Mesodermal cell (in vitro differentiated cells): ENCODE measurements at regions not wholly inside any gene's neighbourhood (a gene's known extent, or its start where the extent isn't known, plus 50 kb on each side); places are given as distances from the start of the nearest gene placed in this dataset.

Experiments
- H3K27ac ChIP-seq: 2 replicates; pipeline ENCODE4 v1.7.0; 2013; ENCODE audit warnings: mild to moderate bottlenecking, low read depth, low read length, moderate library complexity; ENCODE audit not compliant: severe bottlenecking
- H3K36me3 ChIP-seq: 2 replicates; pipeline ENCODE4 v1.7.1; 2013; ENCODE audit warnings: mild to moderate bottlenecking, low read length, moderate library complexity; ENCODE audit not compliant: control insufficient read depth, insufficient read depth
- H3K4me1 ChIP-seq: one replicate; pipeline ENCODE4 v1.7.1; 2013; ENCODE audit warnings: mild to moderate bottlenecking, low read length; ENCODE audit not compliant: insufficient read depth, control insufficient read depth, poor library complexity, severe bottlenecking
- H3K4me3 ChIP-seq: 2 replicates; pipeline ENCODE4 v1.7.0; 2013; ENCODE audit warnings: low read length, control low read depth, mild to moderate bottlenecking; ENCODE audit not compliant: insufficient read depth, poor library complexity, severe bottlenecking; ENCODE audit errors: extremely low read depth
- H3K9me3 ChIP-seq: 2 replicates; pipeline ENCODE4 v1.7.1; 2013; ENCODE audit warnings: mild to moderate bottlenecking, low read length, moderate library complexity; ENCODE audit not compliant: control insufficient read depth
- whole genome bisulfite sequencing, 2 experiments: methylation state at CpG; one replicate each; pipeline ENCODE4 v1.1.5; 2013; ENCODE audit warnings: missing lambda C conversion rate in 2 of 2; ENCODE audit not compliant: insufficient coverage in 2 of 2; 5-methylcytosine and 5-hydroxymethylcytosine counted together

DNA sequence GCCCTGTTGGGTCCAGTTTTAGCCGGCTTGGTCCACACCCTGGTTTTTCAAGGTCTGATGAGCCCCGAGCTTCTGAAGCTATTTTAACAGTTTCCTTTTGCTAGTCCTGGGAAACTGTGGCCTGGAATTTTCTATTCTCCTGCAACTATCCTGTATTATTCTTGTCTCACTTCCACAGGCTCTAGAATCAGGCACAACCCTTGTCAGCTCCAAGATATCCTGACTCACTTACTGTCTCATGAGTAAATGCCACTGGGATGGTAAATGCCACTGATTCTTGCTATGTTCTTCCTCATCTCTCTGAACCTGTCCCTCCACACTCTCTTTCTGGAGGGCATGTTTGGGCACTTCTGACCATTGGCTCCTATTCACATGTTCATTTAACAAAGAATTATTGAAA is 611.5 kb upstream of the IGFBP3 start:
- no peaks in the 10 kb centered on the region for H3K4me1 ChIP-seq
- H3K36me3 ChIP-seq: no peaks in the 10 kb centered on the region
- 84 to 88% methylated on average over 2 of the region's 2 CpGs for WGBS, 2 experiments
- H3K9me3 ChIP-seq: peaks cover 25% of the 10 kb centered on the region
- no peak overlapping the region for H3K4me3 ChIP-seq
- H3K27ac ChIP-seq: no peak overlapping the region

DNA sequence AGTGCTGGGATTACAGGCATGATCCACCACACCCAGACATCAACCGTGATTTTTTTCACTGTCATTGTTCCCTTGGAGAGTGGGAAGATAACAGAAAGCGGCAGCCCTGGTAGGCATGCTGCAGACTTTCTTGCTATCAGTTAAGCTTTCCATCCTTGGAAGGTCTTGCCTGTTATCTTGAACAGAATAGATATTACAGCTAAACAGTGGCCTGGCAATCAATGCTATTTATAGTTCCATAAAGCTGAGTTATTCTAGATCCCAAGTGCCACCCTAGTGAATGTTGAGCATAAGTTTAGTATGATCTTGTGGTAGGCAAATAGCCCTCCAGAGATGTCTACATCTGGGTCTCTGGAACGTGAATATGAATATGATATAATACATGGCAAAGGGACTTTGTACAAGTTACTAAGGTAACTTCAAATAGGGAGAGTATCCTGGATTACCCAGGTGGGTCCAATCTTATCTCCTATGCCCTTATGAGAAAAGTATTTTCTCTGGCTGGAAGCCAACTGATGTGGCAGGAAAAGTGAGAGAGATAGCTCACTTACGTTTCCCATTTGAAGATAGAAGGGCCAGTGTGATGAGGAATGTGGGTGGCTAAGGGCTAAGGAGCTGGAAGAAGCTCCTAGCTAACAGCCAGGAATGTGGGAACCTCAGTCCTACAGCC is 609.1 kb upstream of the IGFBP3 start:
- WGBS, 2 experiments: 67 to 82% methylated on average over 1 to 3 of the region's 4 CpGs
- Histone ChIP-seq H3K27ac (no peak overlapping the region), H3K4me1 (no peaks in the 10 kb centered on the region), H3K9me3 (peaks cover 30% of the 10 kb centered on the region), H3K4me3 (no peak overlapping the region), H3K36me3 (no peaks in the 10 kb centered on the region)

DNA sequence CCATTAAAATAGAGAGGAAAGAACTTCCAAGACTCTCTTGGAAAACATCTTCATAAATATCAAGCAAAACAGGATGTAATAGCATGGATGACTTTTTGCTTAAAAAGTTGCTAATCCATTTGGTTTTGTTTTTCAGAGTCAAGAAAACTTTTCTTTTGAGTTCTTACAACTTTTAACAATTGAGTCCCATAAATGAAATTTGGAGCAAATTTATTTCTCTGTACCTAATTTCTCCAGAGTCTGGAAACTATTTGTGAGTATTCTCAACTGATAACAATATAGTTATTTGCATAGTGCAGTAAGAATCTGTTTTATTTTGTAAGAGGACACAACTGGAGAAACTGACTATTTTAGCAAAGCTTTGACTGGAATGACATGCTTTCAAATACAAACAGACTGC is 606.3 kb upstream of the IGFBP3 start:
- Histone ChIP-seq H3K4me1 (no peaks in the 10 kb centered on the region), H3K9me3 (peaks cover 30% of the 10 kb centered on the region)

DNA sequence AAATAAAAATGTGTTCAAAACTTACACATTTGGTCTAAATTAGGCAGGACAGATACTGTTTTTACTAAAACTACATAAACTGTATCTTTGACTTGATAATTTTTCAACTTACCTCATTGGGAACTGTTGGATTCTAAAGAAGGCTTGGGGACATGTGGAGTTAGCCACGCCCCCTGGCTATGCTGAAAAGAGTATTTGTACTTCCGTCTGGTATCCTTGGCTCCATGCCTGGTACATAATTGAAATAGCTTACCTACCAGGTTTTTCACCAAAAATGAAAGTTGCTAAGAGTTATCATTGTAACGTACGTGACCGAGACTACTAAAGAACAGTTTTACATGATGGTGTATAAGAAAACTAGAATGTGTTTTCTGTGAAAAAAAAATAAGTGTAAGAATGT is 604.8 kb upstream of the IGFBP3 start:
- H3K27ac ChIP-seq: no peak overlapping the region
- no peaks in the 10 kb centered on the region for H3K4me1 ChIP-seq
- H3K36me3 ChIP-seq: no peaks in the 10 kb centered on the region
- no peak overlapping the region for H3K4me3 ChIP-seq
- H3K9me3 ChIP-seq: peaks cover 27% of the 10 kb centered on the region
- 91 to 100% methylated on average over 4 of the region's 5 CpGs for WGBS, 2 experiments

More for the DNA sequence above, 606.3 kb upstream of the IGFBP3 start:
- Histone ChIP-seq H3K36me3 (no peaks in the 10 kb centered on the region), H3K27ac (no peak overlapping the region), H3K4me3 (no peak overlapping the region)

DNA sequence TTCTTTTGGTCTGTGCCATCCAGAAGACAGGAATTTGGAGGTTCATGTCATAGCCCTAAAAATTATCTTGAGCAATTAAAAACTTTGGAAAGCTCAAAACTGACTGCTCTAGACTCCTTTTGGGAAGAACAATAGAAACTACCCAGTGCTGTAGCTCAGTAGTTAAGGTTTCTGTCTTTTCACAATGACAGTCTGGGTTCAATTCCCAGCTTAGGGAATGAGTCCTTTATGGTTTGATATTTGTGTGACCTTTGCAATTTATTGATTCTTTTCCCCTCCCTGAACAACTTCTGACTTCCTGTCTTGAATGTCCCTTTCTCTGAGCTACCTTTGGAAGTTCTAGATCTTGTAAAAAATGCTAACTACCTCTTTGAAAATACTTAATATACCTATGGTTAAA is 603.3 kb upstream of the IGFBP3 start:
- Histone ChIP-seq H3K36me3 (no peaks in the 10 kb centered on the region), H3K27ac (no peak overlapping the region), H3K9me3 (peaks cover 22% of the 10 kb centered on the region), H3K4me1 (no peaks in the 10 kb centered on the region), H3K4me3 (no peak overlapping the region)

DNA sequence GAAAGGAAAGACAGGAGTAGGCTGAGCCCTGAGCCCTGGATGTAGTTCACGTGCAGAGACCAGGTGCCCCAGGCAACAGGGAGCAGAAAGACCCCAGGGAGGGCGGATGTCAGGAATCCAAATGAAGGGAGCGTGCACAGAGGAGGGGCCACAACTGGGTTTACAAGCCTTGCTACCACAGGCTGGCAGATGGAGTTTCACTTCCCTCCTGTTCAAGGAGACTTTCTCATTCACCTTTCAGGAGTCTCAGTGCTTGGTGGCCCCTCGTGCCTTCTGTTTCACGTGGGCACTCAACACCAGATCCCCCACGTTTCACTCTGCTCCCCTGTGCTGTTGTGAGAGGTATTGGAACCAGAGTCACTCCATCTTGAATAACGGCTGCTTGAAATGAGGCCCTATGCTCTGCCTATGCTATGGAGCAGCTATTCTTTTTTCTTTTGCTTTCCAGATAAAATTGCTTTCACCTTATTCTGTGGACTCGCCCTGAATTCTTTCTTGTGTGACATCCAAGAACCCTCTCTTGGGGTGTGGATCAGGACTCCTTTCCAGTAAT is 601.4 kb upstream of the IGFBP3 start:
- H3K4me1 ChIP-seq: no peaks in the 10 kb centered on the region
- no peaks in the 10 kb centered on the region for H3K36me3 ChIP-seq
- H3K27ac ChIP-seq: no peak overlapping the region
- peaks cover 9% of the 10 kb centered on the region for H3K9me3 ChIP-seq
- H3K4me3 ChIP-seq: no peak overlapping the region
- 86 to 89% methylated on average over 4 of the region's 8 CpGs for WGBS, 2 experiments

DNA sequence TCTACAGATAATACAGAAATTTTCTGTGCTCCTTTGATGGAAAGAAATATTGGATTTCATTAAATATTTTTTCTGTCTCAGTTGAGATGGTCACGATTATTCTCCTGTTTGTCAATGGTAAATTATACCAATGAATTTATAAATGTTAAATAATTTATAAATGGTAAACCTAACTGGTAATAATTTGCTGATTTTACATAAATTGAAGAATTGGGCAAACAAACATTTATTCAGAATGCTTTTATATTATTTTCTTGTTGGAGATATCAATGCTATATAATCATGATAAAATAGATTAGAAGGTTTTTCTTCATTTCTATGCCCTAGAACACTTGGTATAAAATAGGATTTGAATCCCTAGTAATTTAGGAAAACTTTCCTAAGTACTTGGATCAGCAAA is 597.6 kb upstream of the IGFBP3 start:
- Histone ChIP-seq H3K36me3 (no peaks in the 10 kb centered on the region), H3K27ac (no peak overlapping the region), H3K9me3 (no peaks in the 10 kb centered on the region), H3K4me3 (no peak overlapping the region), H3K4me1 (no peaks in the 10 kb centered on the region)
- no CpG with 5 or more reads among the region's 1 CpG for WGBS, 2 experiments

DNA sequence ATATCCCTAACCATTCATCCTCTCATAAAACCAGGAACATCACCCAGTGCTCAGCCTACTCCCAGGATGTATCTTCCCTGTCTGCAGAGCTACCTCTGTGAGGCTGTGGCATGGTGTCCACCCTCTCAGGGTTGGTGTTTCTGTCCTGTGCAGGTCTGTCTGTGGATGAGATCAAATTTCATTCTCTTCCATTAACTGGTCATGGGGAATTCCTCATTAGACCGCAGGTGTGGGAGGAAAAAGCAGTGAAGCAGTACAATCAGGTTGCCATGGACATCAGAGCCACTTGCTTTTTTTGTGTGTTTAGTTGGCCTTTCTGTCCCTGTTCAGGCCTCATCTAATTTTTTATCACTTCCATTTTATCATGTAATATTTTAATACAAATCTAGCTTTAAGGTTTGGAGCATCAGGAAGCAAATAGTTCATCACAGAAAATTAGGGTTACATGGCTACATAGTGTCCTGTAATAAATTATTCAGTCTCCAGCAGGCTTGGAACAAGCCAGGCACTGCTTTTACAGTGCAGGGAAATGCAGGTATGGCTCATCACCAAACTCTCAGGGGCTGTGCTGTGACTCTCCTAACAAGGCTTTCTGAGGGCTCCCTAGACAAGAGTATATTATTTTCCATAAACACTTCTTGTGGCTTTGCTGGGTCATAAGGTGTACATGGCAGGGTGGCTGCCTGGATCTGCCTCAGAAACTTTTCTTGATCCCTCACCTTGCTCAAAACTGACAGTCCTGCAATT is 594.9 kb upstream of the IGFBP3 start:
- H3K27ac ChIP-seq: no peak overlapping the region
- H3K4me1 ChIP-seq: no peaks in the 10 kb centered on the region
- no peaks in the 10 kb centered on the region for H3K36me3 ChIP-seq
- no peaks in the 10 kb centered on the region for H3K9me3 ChIP-seq
- WGBS, 2 experiments: no CpG with 5 or more reads among the region's 1 CpG
- no peak overlapping the region for H3K4me3 ChIP-seq

DNA sequence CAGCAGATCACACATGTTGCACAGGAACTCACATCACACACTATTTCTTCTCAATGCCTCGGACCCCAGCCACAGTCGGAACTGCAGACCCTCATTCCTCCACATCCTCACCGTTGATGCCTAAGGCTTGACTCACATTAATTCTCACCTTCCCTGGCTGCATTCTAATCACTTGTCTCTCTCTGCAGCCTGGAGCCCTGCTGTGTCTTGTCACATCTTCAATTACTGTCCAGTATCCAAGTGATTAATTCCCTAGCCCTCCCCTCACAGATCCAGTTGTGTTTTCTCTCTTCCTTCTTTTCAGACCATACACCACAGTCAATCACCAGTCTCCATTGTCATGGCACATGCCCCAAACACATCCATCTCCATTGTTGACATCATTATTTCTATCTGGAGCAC is 592.4 kb upstream of the IGFBP3 start:
- Histone ChIP-seq H3K4me1 (no peaks in the 10 kb centered on the region), H3K27ac (no peak overlapping the region), H3K4me3 (no peak overlapping the region), H3K36me3 (no peaks in the 10 kb centered on the region), H3K9me3 (no peaks in the 10 kb centered on the region)
- WGBS, 2 experiments: 73 to 82% methylated on average over 3 of the region's 3 CpGs

DNA sequence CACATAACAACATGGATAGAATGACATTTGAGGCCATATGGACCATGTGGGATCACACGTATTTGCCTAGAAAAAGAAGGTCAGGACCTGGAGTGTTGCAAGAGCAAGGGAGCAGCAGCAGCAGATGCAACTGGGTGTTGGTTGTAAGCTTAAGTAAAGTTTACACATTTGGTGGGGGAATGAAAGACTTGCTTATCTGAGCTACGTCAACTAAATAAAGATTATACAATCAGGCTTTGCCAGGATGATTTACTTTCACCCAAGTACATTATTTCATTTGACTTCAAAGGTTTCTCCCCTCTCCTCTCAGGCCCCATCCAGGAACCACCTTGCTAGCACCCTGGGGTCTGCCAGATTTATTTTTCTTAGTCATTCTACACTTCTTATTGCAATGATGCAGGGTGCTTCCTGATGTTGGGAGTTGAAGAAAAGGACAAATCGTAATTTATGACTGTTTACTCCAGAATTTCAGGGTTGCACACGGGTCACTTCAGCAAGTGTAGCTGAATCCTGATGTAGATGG is 591.9 kb upstream of the IGFBP3 start:
- Histone ChIP-seq H3K4me1 (no peaks in the 10 kb centered on the region), H3K27ac (no peak overlapping the region), H3K4me3 (no peak overlapping the region), H3K36me3 (no peaks in the 10 kb centered on the region), H3K9me3 (no peaks in the 10 kb centered on the region)
- WGBS, 2 experiments: 96% methylated on average over 3 of the region's 4 CpGs
